Neural crest cell (in vitro differentiated cells): ENCODE measurements at regions not wholly inside any gene's neighbourhood (a gene's known extent, or its start where the extent isn't known, plus 50 kb on each side); places are given as distances from the start of the nearest gene placed in this dataset.

ENCODE experiments used
- DNase-seq: peaks from one replicate; pipeline ENCODE4 v3.0.0; 2021; ENCODE audit warnings: low read depth, mixed read lengths, low spot score
- H3K27ac Mint-ChIP-seq: one replicate; pipeline ENCODE4 v1.8.0; 2021; ENCODE audit warnings: mild to moderate bottlenecking, mixed read lengths; ENCODE audit not compliant: unreplicated experiment
- H3K27me3 Mint-ChIP-seq: 2 replicates; pipeline ENCODE4 v1.8.0; 2021; ENCODE audit warnings: low read depth, mild to moderate bottlenecking, mixed read lengths
- H3K36me3 Mint-ChIP-seq: 2 replicates; pipeline ENCODE4 v1.8.0; 2021; ENCODE audit warnings: low read depth, mild to moderate bottlenecking, mixed read lengths
- H3K4me1 Mint-ChIP-seq: 2 replicates; pipeline ENCODE4 v1.8.0; 2021; ENCODE audit warnings: mixed read lengths
- H3K4me3 Mint-ChIP-seq: one replicate; pipeline ENCODE4 v1.8.0; 2021; ENCODE audit warnings: mild to moderate bottlenecking, mixed read lengths
- H3K9me3 Mint-ChIP-seq: 2 replicates; pipeline ENCODE4 v1.8.0; 2021; ENCODE audit warnings: mixed read lengths
- CTCF ChIP-seq: fragments of 200-600 bp; sonication (generic); conservative IDR thresholded peaks from 2 replicates; pipeline ENCODE4 v1.5.0; 2021; ENCODE audit warnings: antibody characterized with exemption, mild to moderate bottlenecking

GRCh38 chr3:44039006-44039405, 202.7 kb upstream of the TOPAZ1 start:
- peaks cover 3% of the 10 kb centered on the region for H3K9me3 Mint-ChIP-seq
- no peak for DNase-seq
- no peak overlapping the region for H3K27ac Mint-ChIP-seq
- no peaks in the 10 kb centered on the region for H3K36me3 Mint-ChIP-seq
- no peak overlapping the region for H3K4me3 Mint-ChIP-seq
- no peaks in the 10 kb centered on the region for H3K27me3 Mint-ChIP-seq
- no peak for TF ChIP-seq CTCF
- no peaks in the 10 kb centered on the region for H3K4me1 Mint-ChIP-seq

- H3K4me1 Mint-ChIP-seq, result no peaks in the 10 kb centered on the region
- H3K4me3 Mint-ChIP-seq, result no peak overlapping the region
- H3K9me3 Mint-ChIP-seq, result peaks cover 3% of the 10 kb centered on the region
- no peaks in the 10 kb centered on the region for H3K36me3 Mint-ChIP-seq
- TF ChIP-seq CTCF, result no peak
- no peaks in the 10 kb centered on the region for H3K27me3 Mint-ChIP-seq
- no peak for DNase-seq
- no peak overlapping the region for H3K27ac Mint-ChIP-seq
Measured at GRCh38 chr3:44041726-44042125, 200.0 kb upstream of the TOPAZ1 start.

- Mint-ChIP-seq H3K9me3 (peaks cover 3% of the 10 kb centered on the region), H3K4me3 (no peak overlapping the region), H3K27ac (no peak overlapping the region), H3K36me3 (no peaks in the 10 kb centered on the region), H3K4me1 (peaks cover under 1% of the 10 kb centered on the region), H3K27me3 (no peaks in the 10 kb centered on the region)
- no peak for DNase-seq
- TF ChIP-seq CTCF, result no peak
Measured at GRCh38 chr3:44042772-44043171, 198.9 kb upstream of the TOPAZ1 start.

GRCh38 chr3:44045476-44046275, 196.0 kb upstream of the TOPAZ1 start:
- Mint-ChIP-seq H3K4me1 (peaks cover 19% of the 10 kb centered on the region), H3K27ac (no peak overlapping the region), H3K36me3 (no peaks in the 10 kb centered on the region), H3K9me3 (peaks cover 3% of the 10 kb centered on the region), H3K27me3 (no peaks in the 10 kb centered on the region), H3K4me3 (no peak overlapping the region)
- TF ChIP-seq CTCF, result no peak
- no peak for DNase-seq

- Mint-ChIP-seq H3K27me3 (no peaks in the 10 kb centered on the region), H3K36me3 (no peaks in the 10 kb centered on the region), H3K27ac (no peak overlapping the region), H3K4me3 (no peak overlapping the region), H3K9me3 (no peaks in the 10 kb centered on the region), H3K4me1 (peaks cover 20% of the 10 kb centered on the region)
- no peak for DNase-seq
- TF ChIP-seq CTCF, result no peak
Measured at GRCh38 chr3:44047796-44048195, 193.9 kb upstream of the TOPAZ1 start.
